A549 (cell line): ENCODE measurements at regions not wholly inside any gene's neighbourhood (a gene's known extent, or its start where the extent isn't known, plus 50 kb on each side); places are given as distances from the start of the nearest gene placed in this dataset.

ENCODE experiments used
- BHLHE40 ChIP-seq: IDR thresholded peaks from 2 replicates; pipeline ENCODE4 v1.6.1; 2012; ENCODE audit warnings: low read depth, low read length, inconsistent platforms
- CBX2 ChIP-seq: fragments of 200-600 bp; sonication (generic); IDR thresholded peaks from 2 replicates; pipeline ENCODE4 v1.6.1; 2016; ENCODE audit warnings: low read depth, mild to moderate bottlenecking, borderline replicate concordance
- CHD2 ChIP-seq: fragments of 150-350 bp; IDR thresholded peaks from 2 replicates; pipeline ENCODE4 v1.6.1; 2014; ENCODE audit warnings: low read length; ENCODE audit not compliant: partially characterized antibody
- EP300 ChIP-seq, 2 experiments: fragments of >200 bp; sonication (Bioruptor Twin); formaldehyde crosslinking; IDR thresholded peaks; 2 replicates in 1 of 2; 3 replicates in 1 of 2; pipeline ENCODE4 v1.6.1; 2016 to 2017
- FOSL2 ChIP-seq, 2 experiments: fragments of 450-650 bp in 1 of 2; fragments of >200 bp in 1 of 2; sonication (Bioruptor Twin) in 1 of 2; formaldehyde crosslinking; IDR thresholded peaks; 2 replicates each; pipeline versions ENCODE4 v1.5.0 to v1.6.1; 2016 to 2020; ENCODE audit warnings: mild to moderate bottlenecking in 1 of 2, moderate library complexity in 1 of 2
- PHF8 ChIP-seq: fragments of 200-600 bp; sonication (generic); IDR thresholded peaks from 2 replicates; pipeline ENCODE4 v1.6.1; 2016; ENCODE audit warnings: low read depth, mild to moderate bottlenecking, antibody characterized with exemption, moderate library complexity, borderline replicate concordance
- POLR2A ChIP-seq: IDR thresholded peaks from 2 replicates; pipeline ENCODE4 v1.6.1; 2012; ENCODE audit warnings: mild to moderate bottlenecking, low read length
- RAD21 ChIP-seq, 2 experiments: fragments of >200 bp in 1 of 2; sonication (Bioruptor Twin) in 1 of 2; formaldehyde crosslinking in 1 of 2; IDR thresholded peaks in 1 of 2; conservative IDR thresholded peaks in 1 of 2; 2 replicates in 1 of 2; 3 replicates in 1 of 2; pipeline ENCODE4 v1.6.1; 2012 to 2018; ENCODE audit warnings: inconsistent platforms in 1 of 2
- RARB ChIP-seq: fragments of 250-450 bp; sonication (Bioruptor Pico); IDR thresholded peaks from 2 replicates; pipeline ENCODE4 v1.8.0; 2021; ENCODE audit warnings: mild to moderate bottlenecking, moderate library complexity
- REST ChIP-seq: fragments of 200-600 bp; sonication (generic); IDR thresholded peaks from 2 replicates; pipeline ENCODE4 v1.6.1; 2016; ENCODE audit warnings: antibody characterized with exemption, mild to moderate bottlenecking, moderate library complexity
- SMC3 ChIP-seq: fragments of >200 bp; sonication (Bioruptor Twin); formaldehyde crosslinking; IDR thresholded peaks from 3 replicates; pipeline ENCODE4 v1.6.1; 2018; ENCODE audit warnings: inconsistent platforms
- TF ChIP-seq, protein P1 (sequence below): fragments of 450-650 bp; IDR thresholded peaks from 2 replicates; pipeline ENCODE4 v1.6.1; 2014; ENCODE audit warnings: antibody characterized with exemption
- TF ChIP-seq, protein P2 (sequence below): fragments of >200 bp; sonication (Bioruptor Twin); formaldehyde crosslinking; IDR thresholded peaks from 3 replicates; pipeline ENCODE4 v1.5.1; 2016
- TF ChIP-seq, protein P3 (sequence below): IDR thresholded peaks from 2 replicates; pipeline ENCODE4 v1.6.1; 2012

DNA sequence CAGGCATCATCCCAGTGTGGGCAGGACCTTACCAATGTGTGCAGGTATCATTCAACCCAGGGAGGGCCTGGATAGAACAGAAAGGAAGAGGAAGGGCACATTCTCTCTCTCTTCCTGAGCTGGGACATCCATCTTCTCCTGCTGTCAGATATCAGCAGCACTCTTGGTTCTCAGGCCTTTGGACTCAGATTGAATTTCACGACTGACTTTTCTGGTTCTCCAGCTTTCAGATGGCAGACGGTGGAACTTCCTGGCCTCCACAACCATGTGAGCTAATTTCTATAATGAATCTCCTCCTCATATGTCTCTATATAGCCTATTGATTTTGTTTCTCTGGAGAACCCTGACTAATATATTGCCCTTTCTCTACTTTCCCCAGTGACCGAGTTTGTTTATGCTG, 77.3 kb downstream of the OLFM4 start:
- TF ChIP-seq, protein P1, sequence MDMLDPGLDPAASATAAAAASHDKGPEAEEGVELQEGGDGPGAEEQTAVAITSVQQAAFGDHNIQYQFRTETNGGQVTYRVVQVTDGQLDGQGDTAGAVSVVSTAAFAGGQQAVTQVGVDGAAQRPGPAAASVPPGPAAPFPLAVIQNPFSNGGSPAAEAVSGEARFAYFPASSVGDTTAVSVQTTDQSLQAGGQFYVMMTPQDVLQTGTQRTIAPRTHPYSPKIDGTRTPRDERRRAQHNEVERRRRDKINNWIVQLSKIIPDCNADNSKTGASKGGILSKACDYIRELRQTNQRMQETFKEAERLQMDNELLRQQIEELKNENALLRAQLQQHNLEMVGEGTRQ = no peak
- TF ChIP-seq, protein P2, sequence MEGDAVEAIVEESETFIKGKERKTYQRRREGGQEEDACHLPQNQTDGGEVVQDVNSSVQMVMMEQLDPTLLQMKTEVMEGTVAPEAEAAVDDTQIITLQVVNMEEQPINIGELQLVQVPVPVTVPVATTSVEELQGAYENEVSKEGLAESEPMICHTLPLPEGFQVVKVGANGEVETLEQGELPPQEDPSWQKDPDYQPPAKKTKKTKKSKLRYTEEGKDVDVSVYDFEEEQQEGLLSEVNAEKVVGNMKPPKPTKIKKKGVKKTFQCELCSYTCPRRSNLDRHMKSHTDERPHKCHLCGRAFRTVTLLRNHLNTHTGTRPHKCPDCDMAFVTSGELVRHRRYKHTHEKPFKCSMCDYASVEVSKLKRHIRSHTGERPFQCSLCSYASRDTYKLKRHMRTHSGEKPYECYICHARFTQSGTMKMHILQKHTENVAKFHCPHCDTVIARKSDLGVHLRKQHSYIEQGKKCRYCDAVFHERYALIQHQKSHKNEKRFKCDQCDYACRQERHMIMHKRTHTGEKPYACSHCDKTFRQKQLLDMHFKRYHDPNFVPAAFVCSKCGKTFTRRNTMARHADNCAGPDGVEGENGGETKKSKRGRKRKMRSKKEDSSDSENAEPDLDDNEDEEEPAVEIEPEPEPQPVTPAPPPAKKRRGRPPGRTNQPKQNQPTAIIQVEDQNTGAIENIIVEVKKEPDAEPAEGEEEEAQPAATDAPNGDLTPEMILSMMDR = no peak
- no peak for TF ChIP-seq FOSL2 (IDR thresholded peaks at IDR 0.05)
- TF ChIP-seq FOSL2 (CRISPR knock-in tag; IDR thresholded peaks at IDR 0.05) = no peak
- no peak for TF ChIP-seq POLR2A
- TF ChIP-seq EP300 (IDR thresholded peaks at IDR 0.05) = no peak
- TF ChIP-seq RARB = no peak
- no peak for TF ChIP-seq REST
- no peak for TF ChIP-seq BHLHE40
- TF ChIP-seq SMC3 = no peak
- TF ChIP-seq CBX2 = no peak
- no peak for TF ChIP-seq CHD2
- TF ChIP-seq, protein P3, sequence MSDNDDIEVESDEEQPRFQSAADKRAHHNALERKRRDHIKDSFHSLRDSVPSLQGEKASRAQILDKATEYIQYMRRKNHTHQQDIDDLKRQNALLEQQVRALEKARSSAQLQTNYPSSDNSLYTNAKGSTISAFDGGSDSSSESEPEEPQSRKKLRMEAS = no peak
- TF ChIP-seq RAD21 (conservative IDR thresholded peaks at IDR 0.05 in 1 of 2, IDR thresholded peaks at IDR 0.05 in 1 of 2) = no peak
- TF ChIP-seq PHF8 = no peak
